ENCODE measurements at regions not wholly inside any gene's neighbourhood (a gene's known extent, or its start where the extent isn't known, plus 50 kb on each side); places are given as distances from the start of the nearest gene placed in this dataset.
"Not testable (repeated sequence)": the region's sequence is repeated elsewhere in the genome, so short reads cannot be mapped to it uniquely, and the experiment has no call there.

DNA sequence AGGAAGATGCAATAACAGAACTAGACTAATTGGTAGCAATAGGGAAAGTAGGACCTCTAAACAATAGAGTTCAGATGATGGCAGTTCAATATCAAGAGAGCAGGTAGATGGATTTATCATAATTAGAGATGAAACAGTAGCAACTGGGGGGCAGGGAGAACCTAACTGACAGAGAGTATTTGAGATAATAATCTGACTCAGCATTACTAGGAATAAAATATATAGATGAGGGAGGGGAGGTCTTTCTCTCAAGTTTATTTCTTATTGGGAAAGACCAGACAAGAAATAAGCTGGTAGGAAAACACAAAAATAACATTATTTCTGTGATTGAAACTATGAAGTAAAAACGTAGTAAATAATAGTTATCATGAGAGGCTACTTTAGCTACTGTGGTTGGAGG lies 1656.7 kb upstream of the B3GALT2 start:
- no peak for FAIRE-seq
- TF ChIP-seq TAF1 (IDR thresholded peaks at IDR 0.05; ENCODE audit: low read depth, low read length): no peak
- TF ChIP-seq POLR2AphosphoS5 (IDR thresholded peaks at IDR 0.05; ENCODE audit: low read depth, low read length): no peak
- TF ChIP-seq PAX5 (IDR thresholded peaks at IDR 0.05; ENCODE audit: insufficient read depth, low read length, severe bottlenecking): no peak
- no peak for TF ChIP-seq SPI1 (IDR thresholded peaks at IDR 0.05; ENCODE audit: low read depth, low read length)
- no peak for TF ChIP-seq POU2F2 (IDR thresholded peaks at IDR 0.05; ENCODE audit: low read depth, low read length)
- TF ChIP-seq POLR2A (IDR thresholded peaks at IDR 0.05; ENCODE audit: low read depth, low read length): no peak
- DNase-seq (ENCODE audit: insufficient read length, low spot score): no peak

GRCh38 chr1:194833111-194833510 lies 1646.7 kb upstream of the B3GALT2 start:
- FAIRE-seq (no peak), DNase-seq (ENCODE audit: insufficient read length, low spot score) (no peak)
- TF ChIP-seq SPI1 (IDR thresholded peaks at IDR 0.05; ENCODE audit: low read depth, low read length): no peak
- TF ChIP-seq POU2F2 (IDR thresholded peaks at IDR 0.05; ENCODE audit: low read depth, low read length): no peak

- not testable (repeated sequence) for FAIRE-seq
These were observed 1645.2 kb upstream of the B3GALT2 start for GRCh38 chr1:194831595-194831994.

GRCh38 chr1:194830387-194830786 lies 1644.0 kb upstream of the B3GALT2 start:
- FAIRE-seq (no peak), DNase-seq (ENCODE audit: insufficient read length, low spot score) (no peak)
- no peak for TF ChIP-seq PAX5 (IDR thresholded peaks at IDR 0.05; ENCODE audit: insufficient read depth, low read length, severe bottlenecking)
- no peak for TF ChIP-seq SPI1 (IDR thresholded peaks at IDR 0.05; ENCODE audit: low read depth, low read length)
- no peak for TF ChIP-seq POLR2AphosphoS5 (IDR thresholded peaks at IDR 0.05; ENCODE audit: low read depth, low read length)
- no peak for TF ChIP-seq POU2F2 (IDR thresholded peaks at IDR 0.05; ENCODE audit: low read depth, low read length)
- no peak for TF ChIP-seq TAF1 (IDR thresholded peaks at IDR 0.05; ENCODE audit: low read depth, low read length)

More at GRCh38 chr1:194831595-194831994, 1645.2 kb upstream of the B3GALT2 start:
- DNase-seq (ENCODE audit: insufficient read length, low spot score): not testable (repeated sequence)

GRCh38 chr1:194829492-194829891 lies 1643.1 kb upstream of the B3GALT2 start:
- DNase-seq (ENCODE audit: insufficient read length, low spot score): no peak
- FAIRE-seq: no peak
- TF ChIP-seq PAX5 (IDR thresholded peaks at IDR 0.05; ENCODE audit: insufficient read depth, low read length, severe bottlenecking) (no peak), POU2F2 (IDR thresholded peaks at IDR 0.05; ENCODE audit: low read depth, low read length) (no peak), POLR2A (IDR thresholded peaks at IDR 0.05; ENCODE audit: low read depth, low read length) (no peak), SPI1 (IDR thresholded peaks at IDR 0.05; ENCODE audit: low read depth, low read length) (no peak), TAF1 (IDR thresholded peaks at IDR 0.05; ENCODE audit: low read depth, low read length) (no peak), POLR2AphosphoS5 (IDR thresholded peaks at IDR 0.05; ENCODE audit: low read depth, low read length) (no peak)

- FAIRE-seq (no peak), DNase-seq (ENCODE audit: insufficient read length, low spot score) (no peak)
- TF ChIP-seq POLR2A (IDR thresholded peaks at IDR 0.05; ENCODE audit: low read depth, low read length) (no peak), POU2F2 (IDR thresholded peaks at IDR 0.05; ENCODE audit: low read depth, low read length) (no peak), PAX5 (IDR thresholded peaks at IDR 0.05; ENCODE audit: insufficient read depth, low read length, severe bottlenecking) (no peak), POLR2AphosphoS5 (IDR thresholded peaks at IDR 0.05; ENCODE audit: low read depth, low read length) (no peak), TAF1 (IDR thresholded peaks at IDR 0.05; ENCODE audit: low read depth, low read length) (no peak), SPI1 (IDR thresholded peaks at IDR 0.05; ENCODE audit: low read depth, low read length) (no peak)
These were observed 1639.0 kb upstream of the B3GALT2 start for GRCh38 chr1:194825382-194825781.

DNA sequence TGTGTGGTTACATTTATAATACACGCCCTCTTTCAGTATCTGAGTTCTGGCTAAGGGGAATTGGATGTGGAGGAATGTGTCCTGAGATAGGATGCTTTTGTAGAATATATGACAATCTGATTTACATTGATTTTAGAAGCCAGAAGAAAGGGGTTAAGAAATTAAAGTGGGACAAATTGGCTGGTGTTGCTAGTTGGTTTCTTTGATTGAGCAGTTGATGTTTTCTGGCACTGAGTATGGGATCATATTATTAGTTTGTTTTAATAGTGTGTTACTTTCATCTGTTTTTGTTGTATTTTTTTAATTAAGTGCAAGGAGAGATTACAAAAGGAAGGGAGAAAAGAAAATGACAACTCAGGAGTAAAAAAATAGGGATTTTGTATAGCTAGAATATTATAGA lies 1634.7 kb upstream of the B3GALT2 start:
- DNase-seq (ENCODE audit: insufficient read length, low spot score): no peak
- TF ChIP-seq PAX5 (IDR thresholded peaks at IDR 0.05; ENCODE audit: insufficient read depth, low read length, severe bottlenecking): no peak
- no peak for TF ChIP-seq POU2F2 (IDR thresholded peaks at IDR 0.05; ENCODE audit: low read depth, low read length)
- TF ChIP-seq POLR2A (IDR thresholded peaks at IDR 0.05; ENCODE audit: low read depth, low read length): no peak
- TF ChIP-seq POLR2AphosphoS5 (IDR thresholded peaks at IDR 0.05; ENCODE audit: low read depth, low read length): no peak
- no peak for TF ChIP-seq TAF1 (IDR thresholded peaks at IDR 0.05; ENCODE audit: low read depth, low read length)
- no peak for TF ChIP-seq SPI1 (IDR thresholded peaks at IDR 0.05; ENCODE audit: low read depth, low read length)
- FAIRE-seq: no peak

GRCh38 chr1:194818674-194819073 lies 1632.3 kb upstream of the B3GALT2 start:
- no peak for TF ChIP-seq POLR2A (IDR thresholded peaks at IDR 0.05; ENCODE audit: low read depth, low read length)
- TF ChIP-seq SPI1 (IDR thresholded peaks at IDR 0.05; ENCODE audit: low read depth, low read length): no peak
- TF ChIP-seq TAF1 (IDR thresholded peaks at IDR 0.05; ENCODE audit: low read depth, low read length): no peak
- no peak for TF ChIP-seq PAX5 (IDR thresholded peaks at IDR 0.05; ENCODE audit: insufficient read depth, low read length, severe bottlenecking)
- no peak for TF ChIP-seq POU2F2 (IDR thresholded peaks at IDR 0.05; ENCODE audit: low read depth, low read length)
- TF ChIP-seq POLR2AphosphoS5 (IDR thresholded peaks at IDR 0.05; ENCODE audit: low read depth, low read length): no peak
- DNase-seq (ENCODE audit: insufficient read length, low spot score): no peak
- FAIRE-seq: no peak

GRCh38 chr1:194816859-194817258 lies 1630.4 kb upstream of the B3GALT2 start:
- FAIRE-seq (no peak), DNase-seq (ENCODE audit: insufficient read length, low spot score) (no peak)
- TF ChIP-seq SPI1 (IDR thresholded peaks at IDR 0.05; ENCODE audit: low read depth, low read length) (no peak), TAF1 (IDR thresholded peaks at IDR 0.05; ENCODE audit: low read depth, low read length) (no peak)

DNA sequence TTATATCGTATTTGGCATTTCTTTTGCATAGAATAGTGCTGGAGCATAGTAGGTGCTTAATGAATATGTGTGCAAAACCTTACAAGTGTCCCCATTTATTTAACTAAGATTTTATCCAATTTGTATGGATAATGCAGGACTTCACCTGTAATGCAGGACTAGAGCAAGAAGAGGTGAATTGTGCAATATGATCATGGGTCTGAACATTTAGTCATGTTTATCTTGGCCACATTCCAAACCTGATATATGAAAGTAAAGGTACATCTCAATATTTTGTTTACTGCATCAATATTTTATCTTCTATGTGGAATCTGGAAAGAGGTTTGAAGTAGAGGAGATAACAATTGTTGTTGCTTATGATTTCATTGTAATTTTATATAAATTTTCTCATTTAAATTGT lies 1626.7 kb upstream of the B3GALT2 start:
- DNase-seq (ENCODE audit: insufficient read length, low spot score) (no peak), FAIRE-seq (no peak)
- TF ChIP-seq PAX5 (IDR thresholded peaks at IDR 0.05; ENCODE audit: insufficient read depth, low read length, severe bottlenecking): no peak
- TF ChIP-seq POLR2AphosphoS5 (IDR thresholded peaks at IDR 0.05; ENCODE audit: low read depth, low read length): no peak
- no peak for TF ChIP-seq TAF1 (IDR thresholded peaks at IDR 0.05; ENCODE audit: low read depth, low read length)
- TF ChIP-seq SPI1 (IDR thresholded peaks at IDR 0.05; ENCODE audit: low read depth, low read length): no peak
- TF ChIP-seq POLR2A (IDR thresholded peaks at IDR 0.05; ENCODE audit: low read depth, low read length): no peak
- TF ChIP-seq POU2F2 (IDR thresholded peaks at IDR 0.05; ENCODE audit: low read depth, low read length): no peak

GRCh38 chr1:194809665-194810064 lies 1623.3 kb upstream of the B3GALT2 start:
- DNase-seq (ENCODE audit: insufficient read length, low spot score): no peak
- TF ChIP-seq SPI1 (IDR thresholded peaks at IDR 0.05; ENCODE audit: low read depth, low read length): no peak
- FAIRE-seq: no peak
